ENCODE measurements at regions not wholly inside any gene's neighbourhood (a gene's known extent, or its start where the extent isn't known, plus 50 kb on each side); places are given as distances from the start of the nearest gene placed in this dataset.
"Not testable (repeated sequence)": the region's sequence is repeated elsewhere in the genome, so short reads cannot be mapped to it uniquely, and the experiment has no call there.

DNA sequence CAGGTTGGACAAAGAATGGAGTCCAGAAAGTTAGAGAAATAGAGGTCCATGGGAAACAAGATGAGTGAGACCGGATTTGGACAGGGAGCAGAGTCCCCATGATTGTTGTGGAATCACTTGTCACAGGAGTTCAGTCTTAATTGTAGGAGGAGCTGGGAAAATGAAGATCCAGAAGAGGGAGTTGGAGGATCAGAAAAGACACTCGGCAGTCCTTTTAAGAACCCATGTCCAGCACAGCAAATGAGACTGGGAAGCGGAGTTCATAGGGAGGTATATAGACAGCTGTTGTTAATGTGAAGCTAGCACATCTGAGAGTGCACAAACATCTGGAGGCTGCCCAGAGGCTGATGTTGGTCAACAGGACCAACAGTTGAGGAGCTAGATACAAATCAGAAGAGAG, 111.4 kb upstream of the RXFP1 start:
- no peak for DNase-seq

GRCh38 chr4:158411269-158411668, 110.4 kb upstream of the RXFP1 start:
- DNase-seq = no peak

DNA sequence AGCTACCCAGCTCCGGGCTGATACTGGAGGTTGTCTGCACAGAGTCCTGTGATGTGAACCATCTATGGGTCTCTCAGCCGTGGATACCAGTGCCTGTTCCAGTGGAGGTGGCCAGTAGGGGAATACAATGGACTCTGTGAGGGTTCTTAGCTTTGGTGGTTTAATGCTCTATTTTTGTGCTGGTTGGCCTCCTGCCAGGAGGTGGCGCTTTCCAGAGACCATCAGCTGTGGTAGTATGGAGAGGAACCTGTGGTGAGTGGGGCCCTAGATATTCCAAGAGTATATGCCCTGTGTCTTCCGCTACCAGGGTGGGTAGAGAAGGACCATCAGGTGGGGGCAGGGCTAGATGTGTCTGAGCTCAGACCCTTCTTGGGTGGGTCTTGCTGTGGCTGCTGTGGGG, 103.0 kb upstream of the RXFP1 start:
- DNase-seq = not testable (repeated sequence)

DNA sequence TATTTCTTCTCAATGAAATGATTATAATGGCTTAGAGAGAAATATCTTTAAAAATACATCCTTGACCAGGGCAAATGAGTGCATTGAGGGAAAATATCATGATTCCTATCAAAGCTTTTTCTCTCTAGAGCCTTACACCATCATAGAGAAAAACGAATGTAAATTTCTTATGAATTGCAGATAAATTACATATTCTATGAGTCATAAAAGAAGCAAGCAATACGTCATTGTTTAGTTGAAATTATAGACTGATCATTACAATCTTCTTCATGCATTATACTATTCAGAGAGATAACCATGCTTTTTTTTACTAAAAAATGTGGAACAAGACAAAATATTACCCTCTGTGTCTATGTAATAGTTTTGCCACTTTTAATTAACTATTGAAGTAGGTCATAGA, 100.9 kb upstream of the RXFP1 start:
- DNase-seq = no peak

- DNase-seq = no peak
Measured at GRCh38 chr4:158422546-158422945, 99.1 kb upstream of the RXFP1 start.

- DNase-seq = no peak
Measured at GRCh38 chr4:158428242-158428641, 93.4 kb upstream of the RXFP1 start.

GRCh38 chr4:158442736-158443135, 78.9 kb upstream of the RXFP1 start:
- no peak for DNase-seq

- no peak for DNase-seq
Measured at GRCh38 chr4:158443731-158444130, 78.0 kb upstream of the RXFP1 start.

DNA sequence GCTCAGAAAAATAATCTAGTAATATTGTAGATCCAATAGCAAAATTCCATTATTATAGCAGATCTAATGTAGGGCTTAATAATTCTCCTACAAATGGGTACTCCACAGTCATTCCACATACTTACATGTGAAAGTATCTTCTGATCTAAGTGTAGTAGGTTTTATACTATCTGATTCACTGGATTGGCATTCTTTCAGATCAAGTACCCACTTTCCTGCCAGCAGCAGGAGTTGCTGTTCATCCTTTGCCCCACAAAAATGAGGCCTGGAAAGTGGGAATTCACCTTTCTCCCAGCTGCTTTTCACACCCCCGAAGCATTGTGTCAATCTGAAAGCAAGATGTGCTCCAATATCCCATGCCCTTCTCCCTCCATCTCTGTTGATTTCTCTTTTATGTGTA, 77.1 kb upstream of the RXFP1 start:
- DNase-seq = no peak

- DNase-seq = no peak
Measured at GRCh38 chr4:158446106-158446505, 75.6 kb upstream of the RXFP1 start.

DNA sequence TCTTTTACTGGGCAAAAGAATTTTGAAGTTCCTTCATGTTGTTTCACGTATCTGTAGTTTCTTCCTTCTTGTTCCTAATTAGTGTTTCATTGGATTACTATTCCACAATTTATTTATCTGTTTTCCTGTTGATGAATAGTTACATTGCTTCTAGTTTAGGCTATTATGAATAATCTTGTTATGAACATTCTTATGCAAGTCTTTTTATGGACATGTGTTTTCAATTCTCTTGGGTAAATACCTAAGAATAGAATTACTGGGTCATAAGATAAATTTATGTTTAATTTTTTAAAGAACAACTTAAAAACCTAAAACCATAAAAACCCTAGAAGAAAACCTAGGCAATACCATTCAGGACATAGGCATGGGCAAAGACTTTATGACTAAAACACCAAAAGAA, 70.9 kb upstream of the RXFP1 start:
- no peak for DNase-seq

- DNase-seq = not testable (repeated sequence)
Measured at GRCh38 chr4:158452116-158452515, 69.6 kb upstream of the RXFP1 start.

DNA sequence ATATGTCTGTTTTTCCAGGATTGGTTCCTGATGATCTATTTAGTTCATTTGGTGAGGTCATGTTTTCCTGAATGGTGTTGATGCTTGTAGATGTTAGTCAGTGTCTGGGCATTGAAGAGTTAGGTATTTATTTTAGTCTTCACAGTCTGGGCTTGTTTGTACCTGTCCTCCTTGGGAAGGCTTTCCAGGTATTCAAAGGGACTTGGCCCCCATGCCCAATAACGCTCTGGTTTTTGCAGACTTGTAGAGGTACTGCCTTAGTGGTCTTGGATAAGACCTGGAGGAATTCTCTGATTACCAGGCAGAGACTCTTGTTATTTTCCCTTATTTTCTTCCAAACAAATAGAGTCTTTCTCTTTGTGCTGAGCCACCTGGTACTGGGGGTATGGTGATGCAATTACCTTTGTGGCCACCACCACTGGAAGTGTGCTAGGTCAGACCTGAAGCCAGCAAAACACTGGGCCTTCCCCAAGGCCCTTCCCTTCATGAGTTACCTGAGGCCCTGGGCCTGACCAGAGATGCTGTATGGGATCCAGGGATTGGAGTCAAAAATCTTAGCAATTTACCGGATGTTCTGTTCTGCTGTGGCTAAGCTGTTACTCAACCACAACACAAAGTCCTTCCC, 63.3 kb upstream of the RXFP1 start:
- no peak for DNase-seq

GRCh38 chr4:158459085-158459820, 62.4 kb upstream of the RXFP1 start:
- DNase-seq = no peak

GRCh38 chr4:158461336-158461735, 60.3 kb upstream of the RXFP1 start:
- DNase-seq = no peak

GRCh38 chr4:158462611-158463010, 59.1 kb upstream of the RXFP1 start:
- DNase-seq = no peak
